HG03469 (cell line): ENCODE measurements at regions not wholly inside any gene's neighbourhood (a gene's known extent, or its start where the extent isn't known, plus 50 kb on each side); places are given as distances from the start of the nearest gene placed in this dataset.

Experiments used
- ATAC-seq: cut with Tn5 transposase; IDR thresholded peaks from one replicate; pipeline ENCODE4 v1.9.1; 2021; ENCODE audit warnings: mild to moderate bottlenecking, moderate library complexity, moderate number of reproducible peaks; ENCODE audit not compliant: unreplicated experiment

- no peak for ATAC-seq
These were observed 136.2 kb downstream of the KIT start for GRCh38 chr4:54793856-54794422.
